Calu3 (cell line): ENCODE measurements at regions not wholly inside any gene's neighbourhood (a gene's known extent, or its start where the extent isn't known, plus 50 kb on each side); places are given as distances from the start of the nearest gene placed in this dataset.

ENCODE experiments used
- BruUV-seq: library from RNA; stranded (reverse); fragments of 400-500 nt; replicated peaks from 2 replicates; lab custom pipeline; 2021; lab: Mats Ljungman, UMichigan
- CTCF ChIA-PET: fragments of 300-600 bp; sonication (Branson Sonifier 250); formaldehyde crosslinking; loops from one replicate; lab custom pipeline; 2022; ENCODE audit warnings: antibody characterized with exemption; lab: Charles Lee
- DNase-seq: peaks from one replicate; pipeline ENCODE4 v3.0.0; 2022
- H3K27ac Mint-ChIP-seq: one replicate; pipeline ENCODE4 v1.8.0; 2022; ENCODE audit warnings: mixed read lengths; ENCODE audit not compliant: unreplicated experiment
- H3K27me3 Mint-ChIP-seq: one replicate; pipeline ENCODE4 v1.8.0; 2022; ENCODE audit warnings: mixed read lengths; ENCODE audit not compliant: unreplicated experiment
- H3K36me3 Mint-ChIP-seq: one replicate; pipeline ENCODE4 v1.8.0; 2022; ENCODE audit warnings: mild to moderate bottlenecking, moderate library complexity, mixed read lengths; ENCODE audit not compliant: insufficient read depth, unreplicated experiment
- H3K4me1 Mint-ChIP-seq: one replicate; pipeline ENCODE4 v1.8.0; 2022; ENCODE audit warnings: mild to moderate bottlenecking, low read depth, mixed read lengths; ENCODE audit not compliant: unreplicated experiment
- H3K4me3 Mint-ChIP-seq: one replicate; pipeline ENCODE4 v1.8.0; 2022; ENCODE audit warnings: mild to moderate bottlenecking, low read depth, moderate library complexity, mixed read lengths; ENCODE audit not compliant: unreplicated experiment
- H3K9me3 Mint-ChIP-seq: one replicate; pipeline ENCODE4 v1.8.0; 2022; ENCODE audit warnings: low read depth, mixed read lengths; ENCODE audit not compliant: unreplicated experiment
- intact Hi-C: fragments of 100-400 bp; cut with micrococcal nuclease; formaldehyde crosslinking; loops from one replicate; pipeline ENCODE4 v1.10.0; 2022; ENCODE audit not compliant: unreplicated experiment
- TF ChIP-seq, protein P1 (sequence below): fragments of 200-600 bp; IDR thresholded peaks from one replicate; pipeline ENCODE4 v1.8.0; 2022; ENCODE audit warnings: antibody characterized with exemption; ENCODE audit not compliant: unreplicated experiment

DNA sequence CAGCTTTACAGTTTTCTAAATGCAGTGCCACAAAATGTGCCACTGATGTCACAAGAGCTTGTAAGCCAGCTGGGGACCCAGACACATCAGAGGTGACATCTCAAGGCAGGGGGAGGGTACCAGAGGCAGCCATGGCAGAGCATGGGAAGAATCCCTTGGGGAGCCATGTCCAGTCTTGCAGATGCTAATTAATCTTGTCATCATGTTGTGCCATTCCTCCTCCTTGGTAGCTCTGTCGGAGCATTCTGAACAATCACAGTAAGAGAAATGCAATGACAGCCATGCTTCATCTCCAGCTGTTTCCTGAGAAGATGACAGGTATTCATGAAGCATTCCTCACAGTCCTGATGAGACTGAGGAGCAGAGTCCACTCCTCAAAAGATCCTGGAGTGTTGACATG is 287.9 kb downstream of the RPAP3 start:
- Mint-ChIP-seq H3K4me3 (no peak overlapping the region), H3K27me3 (no peaks in the 10 kb centered on the region), H3K36me3 (no peaks in the 10 kb centered on the region), H3K9me3 (no peaks in the 10 kb centered on the region), H3K27ac (no peak overlapping the region), H3K4me1 (no peaks in the 10 kb centered on the region)
- intact Hi-C loops = no loop called here
- no peak for DNase-seq
- TF ChIP-seq, protein P1, sequence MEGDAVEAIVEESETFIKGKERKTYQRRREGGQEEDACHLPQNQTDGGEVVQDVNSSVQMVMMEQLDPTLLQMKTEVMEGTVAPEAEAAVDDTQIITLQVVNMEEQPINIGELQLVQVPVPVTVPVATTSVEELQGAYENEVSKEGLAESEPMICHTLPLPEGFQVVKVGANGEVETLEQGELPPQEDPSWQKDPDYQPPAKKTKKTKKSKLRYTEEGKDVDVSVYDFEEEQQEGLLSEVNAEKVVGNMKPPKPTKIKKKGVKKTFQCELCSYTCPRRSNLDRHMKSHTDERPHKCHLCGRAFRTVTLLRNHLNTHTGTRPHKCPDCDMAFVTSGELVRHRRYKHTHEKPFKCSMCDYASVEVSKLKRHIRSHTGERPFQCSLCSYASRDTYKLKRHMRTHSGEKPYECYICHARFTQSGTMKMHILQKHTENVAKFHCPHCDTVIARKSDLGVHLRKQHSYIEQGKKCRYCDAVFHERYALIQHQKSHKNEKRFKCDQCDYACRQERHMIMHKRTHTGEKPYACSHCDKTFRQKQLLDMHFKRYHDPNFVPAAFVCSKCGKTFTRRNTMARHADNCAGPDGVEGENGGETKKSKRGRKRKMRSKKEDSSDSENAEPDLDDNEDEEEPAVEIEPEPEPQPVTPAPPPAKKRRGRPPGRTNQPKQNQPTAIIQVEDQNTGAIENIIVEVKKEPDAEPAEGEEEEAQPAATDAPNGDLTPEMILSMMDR = no peak
- CTCF ChIA-PET = no interaction called here
- no TSS peak for BruUV-seq

DNA sequence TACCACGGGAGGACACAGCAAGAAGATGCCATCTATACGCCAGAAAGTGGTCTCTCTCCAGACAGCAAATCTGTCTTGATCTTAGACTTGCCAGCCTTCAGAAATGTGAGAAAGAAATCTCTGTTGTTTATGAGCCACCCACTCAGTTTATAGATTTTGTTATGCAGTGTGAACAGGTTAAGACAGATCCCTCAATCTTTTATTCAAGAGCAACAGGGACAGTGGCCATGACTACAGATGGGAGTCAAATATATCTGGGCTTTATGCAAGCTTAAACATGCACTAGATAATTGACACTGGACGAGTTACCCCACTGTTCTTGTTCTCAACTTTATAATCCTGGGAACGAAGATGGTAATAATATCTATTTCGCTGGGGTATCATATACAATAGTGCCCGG is 288.7 kb downstream of the RPAP3 start:
- H3K27ac Mint-ChIP-seq = no peak overlapping the region

DNA sequence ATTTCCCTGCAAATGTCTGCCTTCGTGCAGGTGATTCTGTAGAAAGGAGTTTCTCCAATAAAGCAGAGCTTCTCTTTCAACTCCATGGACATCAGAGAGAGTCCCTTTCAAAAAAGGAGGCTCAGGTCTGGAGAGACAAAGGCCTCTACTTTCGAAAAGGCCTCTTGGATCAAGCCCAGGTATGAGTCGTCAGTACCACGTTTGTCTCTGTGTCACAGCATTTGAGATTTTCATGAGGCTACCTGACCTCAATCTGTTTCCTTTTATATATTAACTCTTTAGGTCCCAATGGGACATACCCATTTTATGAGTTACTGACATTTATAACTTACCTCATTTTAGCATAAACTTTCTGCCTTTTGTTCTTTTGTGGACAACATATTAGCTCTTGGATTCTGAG is 290.8 kb downstream of the RPAP3 start:
- Mint-ChIP-seq H3K27ac (no peak overlapping the region), H3K4me3 (no peak overlapping the region), H3K4me1 (no peaks in the 10 kb centered on the region), H3K27me3 (no peaks in the 10 kb centered on the region), H3K9me3 (no peaks in the 10 kb centered on the region), H3K36me3 (no peaks in the 10 kb centered on the region)
- TF ChIP-seq, protein P1 = no peak
- CTCF ChIA-PET = no interaction called here
- intact Hi-C loops = no loop called here
- no peak for DNase-seq
- BruUV-seq = no TSS peak

More for the DNA sequence above, 288.7 kb downstream of the RPAP3 start:
- Mint-ChIP-seq H3K9me3 (no peaks in the 10 kb centered on the region), H3K36me3 (no peaks in the 10 kb centered on the region), H3K4me1 (no peaks in the 10 kb centered on the region), H3K4me3 (no peak overlapping the region), H3K27me3 (no peaks in the 10 kb centered on the region)
- no peak for DNase-seq
- intact Hi-C loops = no loop called here
- no TSS peak for BruUV-seq
- TF ChIP-seq, protein P1 = no peak
- CTCF ChIA-PET = no interaction called here

DNA sequence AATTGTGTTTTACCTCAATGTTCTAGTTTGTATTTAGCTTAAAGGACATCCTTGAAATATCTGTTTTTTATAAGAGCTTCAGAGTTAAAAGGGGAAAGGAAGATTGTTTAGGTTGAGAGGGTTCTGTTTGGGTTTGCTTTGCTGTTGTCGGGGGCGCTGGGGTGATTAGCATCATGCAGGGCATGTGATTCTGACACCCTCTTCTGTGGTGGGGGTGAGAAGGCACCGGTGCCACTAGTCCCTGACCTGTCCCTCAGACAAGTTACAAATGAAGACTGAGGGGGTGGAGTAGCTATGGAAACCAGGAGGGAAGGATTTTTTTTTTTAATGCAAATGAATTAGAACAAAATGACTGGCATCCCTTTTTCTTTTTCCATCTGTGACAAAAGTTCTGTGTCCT is 291.3 kb downstream of the RPAP3 start:
- TF ChIP-seq, protein P1 = no peak
- Mint-ChIP-seq H3K4me3 (no peak overlapping the region), H3K27me3 (no peaks in the 10 kb centered on the region), H3K27ac (no peak overlapping the region), H3K4me1 (no peaks in the 10 kb centered on the region), H3K36me3 (no peaks in the 10 kb centered on the region), H3K9me3 (no peaks in the 10 kb centered on the region)
- intact Hi-C loops = no loop called here
- CTCF ChIA-PET = no interaction called here
- DNase-seq = no peak
- BruUV-seq = no TSS peak

DNA sequence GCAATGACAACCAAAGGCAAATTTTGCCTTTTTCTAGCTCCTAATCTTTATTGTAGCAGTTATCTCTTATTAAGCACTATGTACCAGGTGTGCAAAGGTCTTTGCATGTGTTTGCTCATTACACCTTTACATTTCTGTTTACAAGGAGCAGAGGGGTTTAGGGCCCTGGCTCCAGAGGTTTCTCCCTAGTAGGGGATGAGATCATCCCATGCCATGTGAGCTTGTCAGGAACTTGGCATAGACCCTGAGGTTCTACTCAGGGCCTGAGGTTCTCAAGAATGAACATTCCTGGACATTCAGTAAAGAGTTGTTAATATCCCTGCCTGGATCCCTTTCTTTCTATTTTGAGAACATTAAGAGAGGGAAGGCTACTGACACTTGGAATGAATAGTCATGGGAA is 292.0 kb downstream of the RPAP3 start:
- Mint-ChIP-seq H3K9me3 (no peaks in the 10 kb centered on the region), H3K4me1 (no peaks in the 10 kb centered on the region), H3K27me3 (no peaks in the 10 kb centered on the region), H3K36me3 (no peaks in the 10 kb centered on the region), H3K27ac (no peak overlapping the region), H3K4me3 (no peak overlapping the region)
- DNase-seq = no peak
- CTCF ChIA-PET = no interaction called here
- TF ChIP-seq, protein P1 = no peak
- intact Hi-C loops = no loop called here
- no TSS peak for BruUV-seq
